GM18868 (cell line): ENCODE measurements at regions not wholly inside any gene's neighbourhood (a gene's known extent, or its start where the extent isn't known, plus 50 kb on each side); places are given as distances from the start of the nearest gene placed in this dataset.

Source experiments
- ATAC-seq: cut with Tn5 transposase; IDR thresholded peaks from one replicate; pipeline ENCODE4 v1.9.1; 2021; ENCODE audit warnings: mild to moderate bottlenecking, moderate library complexity; ENCODE audit not compliant: unreplicated experiment

DNA sequence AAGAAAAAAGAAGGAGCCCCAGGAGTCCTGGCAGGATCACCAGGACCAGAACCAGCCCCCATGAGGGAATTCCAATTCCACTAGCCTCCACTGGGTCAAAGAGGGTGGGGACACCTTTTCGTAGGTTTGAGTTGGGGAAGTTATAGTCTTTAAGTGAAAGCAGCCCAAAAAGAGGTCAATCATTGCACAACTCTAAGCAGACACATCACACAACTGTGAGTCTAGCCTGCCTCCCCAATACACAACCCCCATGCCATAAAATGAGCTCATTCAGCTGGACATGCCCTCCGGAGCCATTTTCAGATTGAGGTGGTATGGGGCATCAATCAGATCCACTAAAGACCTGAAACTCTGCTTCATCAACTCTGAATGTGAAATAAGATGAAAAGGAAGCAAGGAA lies 179.9 kb downstream of the NPHP4 start:
- no peak for ATAC-seq

DNA sequence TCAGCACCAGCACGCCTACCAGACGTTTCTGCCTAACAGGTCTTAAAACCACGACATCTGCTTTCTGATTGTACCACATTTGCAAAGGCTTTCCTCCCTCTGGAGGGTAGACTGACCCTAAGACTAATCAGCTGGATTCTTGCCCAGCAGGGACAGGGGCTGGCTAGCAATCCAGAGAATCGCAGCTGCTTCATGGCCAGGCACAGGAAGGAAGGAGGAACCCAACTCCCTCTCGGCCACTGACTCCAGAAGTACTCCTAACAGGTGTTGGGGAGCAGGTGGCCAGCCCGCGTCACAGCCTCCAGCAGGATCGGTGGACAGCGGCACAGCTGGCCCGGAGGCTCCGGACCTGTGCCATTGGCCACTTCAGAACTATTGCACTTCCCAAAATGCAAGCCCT lies 180.8 kb downstream of the NPHP4 start:
- ATAC-seq: no peak

GRCh38 chr1:5810553-5811270 lies 181.5 kb downstream of the NPHP4 start:
- no peak for ATAC-seq

GRCh38 chr1:5810131-5810530 lies 182.1 kb downstream of the NPHP4 start:
- no peak for ATAC-seq

GRCh38 chr1:5809207-5809788 lies 182.9 kb downstream of the NPHP4 start:
- no peak for ATAC-seq

DNA sequence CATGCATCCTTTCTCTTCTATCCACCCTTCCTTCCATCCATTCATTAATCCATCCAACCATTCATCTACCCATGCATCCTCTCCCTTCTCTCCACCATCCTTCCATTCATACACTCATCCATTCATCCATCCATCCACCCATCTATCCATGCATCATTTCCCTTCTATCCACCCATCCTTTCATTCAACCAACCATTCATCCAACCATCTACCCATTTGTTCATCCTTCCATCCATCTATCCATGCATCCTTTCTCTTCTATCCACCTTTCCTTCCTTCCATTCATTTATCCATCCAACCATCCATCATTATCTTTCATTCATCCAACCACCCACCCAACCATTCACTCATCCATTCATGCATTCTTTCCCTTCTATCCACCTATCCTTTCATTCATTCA lies 188.4 kb downstream of the NPHP4 start:
- no peak for ATAC-seq

DNA sequence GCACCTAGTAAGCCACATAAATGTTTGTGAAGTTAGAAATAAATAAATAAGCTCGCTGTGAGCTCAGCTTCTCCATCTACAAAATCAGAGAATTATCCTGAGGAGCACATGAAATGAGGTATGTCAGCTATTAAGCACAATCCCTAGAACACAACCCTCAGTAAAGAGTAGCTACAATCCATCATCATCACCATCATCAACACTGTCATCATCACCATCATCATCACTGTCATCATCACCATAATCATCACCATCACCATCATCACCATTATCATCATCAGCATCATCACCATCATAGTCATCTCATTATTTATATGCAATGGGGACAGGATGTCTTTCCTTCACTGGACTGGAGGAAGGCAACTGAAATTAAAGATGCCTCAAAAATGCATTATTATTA lies 189.6 kb downstream of the NPHP4 start:
- no peak for ATAC-seq

- no peak for ATAC-seq
These were observed 193.3 kb downstream of the NPHP4 start for GRCh38 chr1:5798904-5799303.

- no peak for ATAC-seq
These were observed 194.0 kb downstream of the NPHP4 start for GRCh38 chr1:5798151-5798730.

DNA sequence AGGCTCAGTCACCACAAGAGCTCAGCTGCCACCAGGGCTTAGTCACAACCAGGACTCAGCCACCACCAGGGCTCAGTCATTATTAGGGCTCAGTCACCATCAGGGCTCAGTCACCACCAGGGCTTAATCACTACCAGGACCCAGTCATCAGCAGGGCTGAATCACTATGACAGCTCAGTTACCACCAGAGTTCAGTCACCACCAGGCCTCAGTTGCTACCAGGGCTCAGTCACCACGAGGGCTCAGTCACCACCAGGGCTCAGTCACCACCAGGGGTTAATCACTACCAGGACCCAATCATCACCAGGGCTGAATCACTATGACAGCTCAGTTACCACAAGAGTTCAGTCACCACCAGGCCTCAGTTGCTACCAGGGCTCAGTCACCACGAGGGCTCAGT lies 196.2 kb downstream of the NPHP4 start:
- ATAC-seq: no peak

DNA sequence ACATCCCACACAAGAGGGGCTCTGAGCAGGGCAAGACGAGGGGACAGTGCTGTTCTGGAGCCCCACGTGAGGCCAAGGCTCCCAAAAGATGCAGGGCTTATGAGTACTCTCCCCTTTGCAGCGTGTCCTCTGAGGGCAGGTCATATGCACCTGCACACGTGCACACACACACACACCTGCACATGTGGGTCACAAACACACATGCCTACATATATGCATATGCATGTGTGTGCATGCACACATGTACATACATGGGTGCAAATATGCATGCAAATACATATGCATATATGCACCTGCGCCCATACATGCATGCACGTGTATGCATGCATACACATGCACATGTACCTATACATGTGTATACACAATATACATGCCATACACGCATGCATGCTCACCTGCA lies 197.9 kb downstream of the NPHP4 start:
- ATAC-seq: no peak

GRCh38 chr1:5793516-5793915 lies 198.7 kb downstream of the NPHP4 start:
- ATAC-seq: no peak

DNA sequence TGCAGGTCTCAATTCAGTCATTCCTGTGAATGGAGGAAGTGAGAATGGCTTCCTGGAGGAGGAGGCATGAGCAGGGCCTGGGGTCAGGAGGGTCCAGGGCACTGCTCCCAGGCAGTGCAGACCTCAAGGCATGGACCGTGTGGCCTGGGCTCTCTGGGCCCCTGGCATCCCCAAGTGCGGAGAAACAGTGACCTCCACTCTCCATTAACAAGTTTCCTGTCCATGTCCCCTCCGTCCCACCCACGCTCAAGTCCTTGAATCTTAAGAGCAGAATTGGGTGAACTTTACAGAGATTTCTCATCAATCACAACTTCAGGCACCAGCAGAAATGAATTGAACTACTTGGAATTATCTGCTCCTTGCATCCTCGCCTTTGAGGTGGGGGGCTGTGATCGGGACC lies 211.1 kb downstream of the NPHP4 start:
- ATAC-seq: no peak

DNA sequence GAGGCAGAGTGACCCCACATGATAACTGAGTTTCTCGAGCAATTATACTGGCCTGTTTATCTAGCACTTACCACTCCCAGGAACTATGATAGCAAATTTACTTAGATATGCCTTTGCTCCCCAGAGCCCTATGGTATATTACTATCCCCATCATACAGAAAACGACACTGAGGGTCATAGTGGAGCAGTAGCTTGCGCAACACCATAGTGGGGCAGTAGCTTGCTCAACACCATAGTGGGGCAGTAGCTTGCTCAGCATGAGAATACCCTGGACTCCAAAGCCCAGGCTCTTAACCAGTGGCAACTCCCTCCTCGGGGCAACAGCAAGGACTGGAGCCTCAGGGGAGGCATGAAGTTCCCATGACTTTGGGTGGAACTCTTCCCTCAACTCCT lies 211.9 kb downstream of the NPHP4 start:
- no peak for ATAC-seq

DNA sequence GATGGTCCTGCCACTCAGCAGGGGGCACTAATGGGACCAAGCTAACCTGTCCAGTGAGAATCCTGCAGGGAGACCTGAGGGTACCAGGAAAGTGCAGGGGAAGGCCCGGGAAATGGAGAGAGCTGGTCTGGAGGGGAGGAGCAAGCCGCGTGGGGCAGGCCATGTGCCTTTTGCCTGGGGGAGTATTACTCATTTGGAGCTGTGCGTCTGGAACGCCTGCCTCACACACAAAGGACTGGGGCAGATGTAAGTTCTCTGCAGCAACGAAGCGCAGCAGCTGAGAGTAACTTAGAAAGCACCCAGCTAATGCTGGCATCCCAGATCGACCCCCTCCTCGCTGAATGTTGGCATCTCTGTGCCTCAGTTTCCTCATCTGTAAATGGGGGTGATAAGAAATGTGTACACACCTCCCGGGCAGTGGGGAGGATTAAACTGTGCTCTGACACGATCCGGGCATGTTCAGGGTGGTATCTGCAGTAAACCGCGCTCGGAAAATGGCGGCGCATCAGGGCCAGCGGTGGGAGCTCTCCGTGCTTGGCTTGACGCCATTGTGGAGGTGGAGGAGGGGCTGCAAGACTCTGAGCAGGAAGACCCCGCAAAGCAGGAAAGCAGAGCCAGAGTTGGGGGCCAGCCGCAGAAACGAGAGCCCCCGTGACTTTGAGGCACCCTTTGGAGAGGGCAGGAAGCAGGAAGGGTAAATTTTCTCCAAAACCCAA lies 212.5 kb downstream of the NPHP4 start:
- no peak for ATAC-seq

- no peak for ATAC-seq
These were observed 216.1 kb downstream of the NPHP4 start for GRCh38 chr1:5776035-5776550.

DNA sequence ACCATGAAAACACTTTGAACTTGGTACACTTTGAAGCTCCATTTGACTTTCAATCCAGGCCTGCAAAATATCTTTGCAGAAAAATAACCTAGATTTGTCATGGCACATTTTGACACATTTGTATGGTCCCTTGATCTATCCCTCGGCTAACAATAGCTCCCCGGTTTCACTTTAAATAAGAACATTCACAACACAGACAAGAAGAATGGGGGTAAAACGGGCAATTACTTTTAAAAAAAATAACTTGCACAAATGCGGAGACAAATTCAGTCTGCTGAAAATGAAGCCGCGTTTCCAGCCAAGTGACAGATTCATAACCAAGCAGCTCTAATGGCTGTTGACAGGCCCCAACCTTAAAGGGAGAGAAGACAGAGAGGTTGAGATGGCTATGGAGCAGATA lies 218.2 kb downstream of the NPHP4 start:
- no peak for ATAC-seq

DNA sequence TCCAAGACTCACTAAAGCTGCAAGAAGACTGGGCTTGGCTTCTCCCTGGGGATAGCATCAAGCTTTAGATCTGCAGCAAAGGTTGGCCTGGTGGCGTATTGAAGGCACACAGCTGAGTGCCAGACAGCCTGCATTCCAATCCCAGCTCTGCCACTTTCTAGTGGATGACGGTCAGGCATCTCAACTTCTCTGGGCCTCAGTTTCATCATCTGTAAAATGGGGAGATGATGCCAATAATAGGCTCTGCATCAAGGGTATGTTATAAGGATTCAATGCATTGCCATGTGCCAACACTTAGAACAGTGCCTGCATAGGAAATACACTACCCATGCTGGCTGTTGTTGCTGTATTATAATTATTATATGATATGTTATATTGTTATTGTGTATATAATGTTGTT lies 220.4 kb downstream of the NPHP4 start:
- no peak for ATAC-seq

GRCh38 chr1:5770981-5771765 lies 221.1 kb downstream of the NPHP4 start:
- ATAC-seq: no peak

GRCh38 chr1:5769760-5770159 lies 222.5 kb downstream of the NPHP4 start:
- ATAC-seq: no peak

- no peak for ATAC-seq
These were observed 223.1 kb downstream of the NPHP4 start for GRCh38 chr1:5769146-5769545.
